ENCODE measurements at regions not wholly inside any gene's neighbourhood (a gene's known extent, or its start where the extent isn't known, plus 50 kb on each side); places are given as distances from the start of the nearest gene placed in this dataset.

- Histone ChIP-seq H4K8ac (ENCODE audit: low read depth, low read length) (no peak overlapping the region), H3K14ac (ENCODE audit: low read length) (no peak overlapping the region), H3K4me1 (ENCODE audit: control insufficient read depth in 2 of 2, insufficient read depth in 1 of 2, low read depth in 1 of 2, low read length in 2 of 2) (no peaks in the 10 kb centered on the region), H3K23ac (ENCODE audit: low read depth, low read length, poor library complexity) (no peak overlapping the region), H3K9me3 (replicated peaks in 1 of 2; ENCODE audit: control insufficient read depth in 2 of 2, insufficient read depth in 1 of 2, low read depth in 1 of 2, low read length in 2 of 2) (peaks cover 0 to 2% of the 10 kb centered on the region in 2 donors), H2AFZ (ENCODE audit: low read length) (no peak overlapping the region), H3K4me2 (ENCODE audit: insufficient read depth, low read length, poor library complexity, severe bottlenecking) (no peak overlapping the region), H3K4me3 (ENCODE audit: low read length in 2 of 2) (no peak overlapping the region), H2BK12ac (ENCODE audit: low read length) (no peak overlapping the region), H3K9ac (ENCODE audit: low read depth, low read length, poor library complexity) (no peak overlapping the region), H4K91ac (ENCODE audit: low read depth, low read length, poor library complexity) (no peak overlapping the region), H2BK5ac (ENCODE audit: low read length) (no peak overlapping the region), H3K4ac (ENCODE audit: low read length) (no peak overlapping the region), H2AK5ac (ENCODE audit: low read depth, low read length) (no peak overlapping the region), H2BK120ac (ENCODE audit: low read depth, low read length) (no peak overlapping the region), H3K27me3 (ENCODE audit: control insufficient read depth in 3 of 3, insufficient read depth in 3 of 3, low read depth in 1 of 3, low read length in 3 of 3) (no peaks in the 10 kb centered on the region), H3K36me3 (replicated peaks in 1 of 2; ENCODE audit: control insufficient read depth in 2 of 2, insufficient read depth in 2 of 2, low read length in 2 of 2) (no peaks in the 10 kb centered on the region), H3K18ac (ENCODE audit: low read length) (no peak overlapping the region), H3K79me1 (ENCODE audit: low read depth, low read length) (no peaks in the 10 kb centered on the region), H3K27ac (replicated peaks; ENCODE audit: low read length) (no peak overlapping the region), H2BK15ac (ENCODE audit: low read length) (no peak overlapping the region)
- WGBS, 2 donors (ENCODE audit: extremely low coverage in 2 of 2, insufficient read length in 2 of 2, insufficient replicate concordance in 1 of 2): no CpG with 5 or more reads among the region's 45 CpGs
- no peak for DNase-seq (ENCODE audit: low spot score)
Observed at GRCh38 chr1:125086611-125087010, 3901.8 kb downstream of the SRGAP2C start.

- Histone ChIP-seq H4K91ac (ENCODE audit: low read depth, low read length, poor library complexity) (no peak overlapping the region), H3K4ac (ENCODE audit: low read length) (no peak overlapping the region), H3K23ac (ENCODE audit: low read depth, low read length, poor library complexity) (no peak overlapping the region), H2BK120ac (ENCODE audit: low read depth, low read length) (no peak overlapping the region), H2AFZ (ENCODE audit: low read length) (no peak overlapping the region), H3K36me3 (replicated peaks in 1 of 2; ENCODE audit: control insufficient read depth in 2 of 2, insufficient read depth in 2 of 2, low read length in 2 of 2) (no peaks in the 10 kb centered on the region), H3K18ac (ENCODE audit: low read length) (no peak overlapping the region), H3K27ac (replicated peaks; ENCODE audit: low read length) (no peak overlapping the region), H2BK12ac (ENCODE audit: low read length) (no peak overlapping the region), H3K4me3 (ENCODE audit: low read length in 2 of 2) (no peak overlapping the region), H2BK5ac (ENCODE audit: low read length) (no peak overlapping the region), H3K4me1 (ENCODE audit: control insufficient read depth in 2 of 2, insufficient read depth in 1 of 2, low read depth in 1 of 2, low read length in 2 of 2) (no peaks in the 10 kb centered on the region), H2BK15ac (ENCODE audit: low read length) (no peak overlapping the region), H3K9me3 (replicated peaks in 1 of 2; ENCODE audit: control insufficient read depth in 2 of 2, insufficient read depth in 1 of 2, low read depth in 1 of 2, low read length in 2 of 2) (peaks cover 0 to 2% of the 10 kb centered on the region in 2 donors), H3K14ac (ENCODE audit: low read length) (no peak overlapping the region), H4K8ac (ENCODE audit: low read depth, low read length) (no peak overlapping the region), H2AK5ac (ENCODE audit: low read depth, low read length) (no peak overlapping the region), H3K79me1 (ENCODE audit: low read depth, low read length) (no peaks in the 10 kb centered on the region), H3K4me2 (ENCODE audit: insufficient read depth, low read length, poor library complexity, severe bottlenecking) (no peak overlapping the region), H3K9ac (ENCODE audit: low read depth, low read length, poor library complexity) (no peak overlapping the region), H3K27me3 (ENCODE audit: control insufficient read depth in 3 of 3, insufficient read depth in 3 of 3, low read depth in 1 of 3, low read length in 3 of 3) (no peaks in the 10 kb centered on the region)
- no peak for DNase-seq (ENCODE audit: low spot score)
- WGBS, 2 donors (ENCODE audit: extremely low coverage in 2 of 2, insufficient read length in 2 of 2, insufficient replicate concordance in 1 of 2): no CpG with 5 or more reads among the region's 55 CpGs
Observed at GRCh38 chr1:125087247-125087646, 3902.5 kb downstream of the SRGAP2C start.

DNA sequence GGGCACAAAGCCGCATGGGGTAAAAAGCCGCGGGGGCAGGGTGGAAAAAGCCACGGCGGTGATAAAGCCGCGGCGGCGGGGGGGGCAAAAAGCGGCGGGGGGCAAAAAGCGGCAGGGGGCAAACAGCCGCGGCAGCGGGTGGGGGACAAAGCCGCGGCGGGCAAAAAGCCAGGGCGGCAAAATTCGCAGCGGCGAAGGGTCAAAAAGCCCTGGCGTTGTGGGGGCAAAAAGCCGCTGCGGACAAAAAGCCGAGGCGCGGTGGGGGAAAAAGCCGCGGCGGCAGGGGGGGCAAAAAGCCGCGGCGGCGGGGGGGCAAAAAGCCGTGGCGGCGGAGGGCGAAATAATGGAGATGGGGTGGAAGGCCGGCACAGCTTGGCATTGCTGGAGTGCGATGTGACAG is 3902.9 kb downstream of the SRGAP2C start:
- H2BK5ac ChIP-seq (ENCODE audit: low read length): no peak overlapping the region
- H3K79me1 ChIP-seq (ENCODE audit: low read depth, low read length): no peaks in the 10 kb centered on the region
- H3K27ac ChIP-seq (replicated peaks; ENCODE audit: low read length): no peak overlapping the region
- no peak overlapping the region for H2AFZ ChIP-seq (ENCODE audit: low read length)
- DNase-seq (ENCODE audit: low spot score): no peak
- WGBS, 2 donors (ENCODE audit: extremely low coverage in 2 of 2, insufficient read length in 2 of 2, insufficient replicate concordance in 1 of 2): no CpG with 5 or more reads among the region's 41 CpGs
- no peaks in the 10 kb centered on the region for H3K27me3 ChIP-seq (ENCODE audit: control insufficient read depth in 3 of 3, insufficient read depth in 3 of 3, low read depth in 1 of 3, low read length in 3 of 3)
- H3K9ac ChIP-seq (ENCODE audit: low read depth, low read length, poor library complexity): no peak overlapping the region
- H3K23ac ChIP-seq (ENCODE audit: low read depth, low read length, poor library complexity): no peak overlapping the region
- no peaks in the 10 kb centered on the region for H3K4me1 ChIP-seq (ENCODE audit: control insufficient read depth in 2 of 2, insufficient read depth in 1 of 2, low read depth in 1 of 2, low read length in 2 of 2)
- H3K4me3 ChIP-seq (ENCODE audit: low read length in 2 of 2): no peak overlapping the region
- no peak overlapping the region for H3K18ac ChIP-seq (ENCODE audit: low read length)
- H3K4ac ChIP-seq (ENCODE audit: low read length): no peak overlapping the region
- H3K4me2 ChIP-seq (ENCODE audit: insufficient read depth, low read length, poor library complexity, severe bottlenecking): no peak overlapping the region
- H2BK12ac ChIP-seq (ENCODE audit: low read length): no peak overlapping the region
- H4K91ac ChIP-seq (ENCODE audit: low read depth, low read length, poor library complexity): no peak overlapping the region
- H3K14ac ChIP-seq (ENCODE audit: low read length): no peak overlapping the region
- no peak overlapping the region for H2BK15ac ChIP-seq (ENCODE audit: low read length)
- no peak overlapping the region for H2BK120ac ChIP-seq (ENCODE audit: low read depth, low read length)
- no peak overlapping the region for H4K8ac ChIP-seq (ENCODE audit: low read depth, low read length)
- H2AK5ac ChIP-seq (ENCODE audit: low read depth, low read length): no peak overlapping the region
- H3K9me3 ChIP-seq (replicated peaks in 1 of 2; ENCODE audit: control insufficient read depth in 2 of 2, insufficient read depth in 1 of 2, low read depth in 1 of 2, low read length in 2 of 2): peaks cover 0 to 2% of the 10 kb centered on the region in 2 donors
- no peaks in the 10 kb centered on the region for H3K36me3 ChIP-seq (replicated peaks in 1 of 2; ENCODE audit: control insufficient read depth in 2 of 2, insufficient read depth in 2 of 2, low read length in 2 of 2)

GRCh38 chr1:125118147-125118993 is 3933.6 kb downstream of the SRGAP2C start:
- WGBS, 2 donors (ENCODE audit: extremely low coverage in 2 of 2, insufficient read length in 2 of 2, insufficient replicate concordance in 1 of 2): no CpG with 5 or more reads among the region's 93 CpGs
- Histone ChIP-seq H2BK15ac (ENCODE audit: low read length) (no peak overlapping the region), H4K91ac (ENCODE audit: low read depth, low read length, poor library complexity) (no peak overlapping the region), H3K9me3 (replicated peaks in 1 of 2; ENCODE audit: control insufficient read depth in 2 of 2, insufficient read depth in 1 of 2, low read depth in 1 of 2, low read length in 2 of 2) (no peaks in the 10 kb centered on the region), H3K27me3 (ENCODE audit: control insufficient read depth in 3 of 3, insufficient read depth in 3 of 3, low read depth in 1 of 3, low read length in 3 of 3) (no peaks in the 10 kb centered on the region), H3K4ac (ENCODE audit: low read length) (no peak overlapping the region), H3K18ac (ENCODE audit: low read length) (no peak overlapping the region), H2BK12ac (ENCODE audit: low read length) (no peak overlapping the region), H3K79me1 (ENCODE audit: low read depth, low read length) (no peaks in the 10 kb centered on the region), H3K4me1 (ENCODE audit: control insufficient read depth in 2 of 2, insufficient read depth in 1 of 2, low read depth in 1 of 2, low read length in 2 of 2) (no peaks in the 10 kb centered on the region), H3K14ac (ENCODE audit: low read length) (no peak overlapping the region), H3K27ac (replicated peaks; ENCODE audit: low read length) (no peak overlapping the region), H4K8ac (ENCODE audit: low read depth, low read length) (no peak overlapping the region), H2AK5ac (ENCODE audit: low read depth, low read length) (no peak overlapping the region), H3K4me3 (ENCODE audit: low read length in 2 of 2) (no peak overlapping the region), H2BK5ac (ENCODE audit: low read length) (no peak overlapping the region), H3K4me2 (ENCODE audit: insufficient read depth, low read length, poor library complexity, severe bottlenecking) (no peak overlapping the region), H3K36me3 (replicated peaks in 1 of 2; ENCODE audit: control insufficient read depth in 2 of 2, insufficient read depth in 2 of 2, low read length in 2 of 2) (no peaks in the 10 kb centered on the region), H3K23ac (ENCODE audit: low read depth, low read length, poor library complexity) (no peak overlapping the region), H3K9ac (ENCODE audit: low read depth, low read length, poor library complexity) (no peak overlapping the region), H2BK120ac (ENCODE audit: low read depth, low read length) (no peak overlapping the region), H2AFZ (ENCODE audit: low read length) (no peak overlapping the region)
- no peak for DNase-seq (ENCODE audit: low spot score)

Data from neuronal stem cell (in vitro differentiated cells).